GM19452 (cell line): ENCODE measurements at regions not wholly inside any gene's neighbourhood (a gene's known extent, or its start where the extent isn't known, plus 50 kb on each side); places are given as distances from the start of the nearest gene placed in this dataset.
A peak's percentile ranks its signal among the peaks of the same experiment; 100 is the strongest.
"Not testable (repeated sequence)": the region's sequence is repeated elsewhere in the genome, so short reads cannot be mapped to it uniquely, and the experiment has no call there.

Source experiments
- ATAC-seq: cut with Tn5 transposase; IDR thresholded peaks from one replicate; pipeline ENCODE4 v1.9.1; 2021; ENCODE audit not compliant: unreplicated experiment

GRCh38 chr21:33994373-33994772 lies 78.8 kb upstream of the ATP5PO start:
- ATAC-seq = no peak

GRCh38 chr21:33993286-33994231 lies 78.0 kb upstream of the ATP5PO start:
- no peak for ATAC-seq

- not testable (repeated sequence) for ATAC-seq
These were observed 76.8 kb upstream of the ATP5PO start for GRCh38 chr21:33992412-33992811.

- ATAC-seq = no peak
These were observed 75.5 kb upstream of the ATP5PO start for GRCh38 chr21:33991133-33991532.

GRCh38 chr21:33989440-33989839 lies 73.8 kb upstream of the ATP5PO start:
- no peak for ATAC-seq

GRCh38 chr21:33988237-33989017 lies 72.8 kb upstream of the ATP5PO start:
- no peak for ATAC-seq

GRCh38 chr21:33987461-33987860 lies 71.9 kb upstream of the ATP5PO start:
- no peak for ATAC-seq

- no peak for ATAC-seq
These were observed 69.8 kb upstream of the ATP5PO start for GRCh38 chr21:33985117-33986050.

- ATAC-seq = no peak
These were observed 68.4 kb upstream of the ATP5PO start for GRCh38 chr21:33984021-33984481.

- ATAC-seq = no peak
These were observed 65.9 kb upstream of the ATP5PO start for GRCh38 chr21:33981391-33982101.

- ATAC-seq = no peak
These were observed 64.8 kb upstream of the ATP5PO start for GRCh38 chr21:33980276-33980916.

- no peak for ATAC-seq
These were observed 63.0 kb upstream of the ATP5PO start for GRCh38 chr21:33978585-33978984.

- ATAC-seq = no peak
These were observed 62.2 kb upstream of the ATP5PO start for GRCh38 chr21:33977721-33978369.

GRCh38 chr21:33977017-33977720 lies 61.6 kb upstream of the ATP5PO start:
- ATAC-seq = no peak

GRCh38 chr21:33976082-33977016 lies 60.7 kb upstream of the ATP5PO start:
- peak; percentile 46 for ATAC-seq

- ATAC-seq = peak; percentile 88
These were observed 60.0 kb upstream of the ATP5PO start for GRCh38 chr21:33975548-33976081.
